ENCODE measurements at regions not wholly inside any gene's neighbourhood (a gene's known extent, or its start where the extent isn't known, plus 50 kb on each side); places are given as distances from the start of the nearest gene placed in this dataset.

- POLR2A ChIA-PET, result no interaction called here
- CTCF ChIA-PET, result no interaction called here
- no peak for TF ChIP-seq CTCF (IDR thresholded peaks at IDR 0.05; ENCODE audit: insufficient read depth, low read length, missing control alignments)
- H3K4me3 ChIP-seq (ENCODE audit: low read depth, low read length), result no peak overlapping the region
- no peak for DNase-seq (ENCODE audit: low read depth, low spot score)
Observed at GRCh38 chr6:126631363-126631762, 291.4 kb downstream of the CENPW start.

GRCh38 chr6:126632271-126632670, 292.4 kb downstream of the CENPW start:
- DNase-seq (ENCODE audit: low read depth, low spot score), result no peak
- CTCF ChIA-PET, result no interaction called here
- no peak overlapping the region for H3K4me3 ChIP-seq (ENCODE audit: low read depth, low read length)
- POLR2A ChIA-PET, result no interaction called here
- no peak for TF ChIP-seq CTCF (IDR thresholded peaks at IDR 0.05; ENCODE audit: insufficient read depth, low read length, missing control alignments)

- ChIA-PET POLR2A (no interaction called here), CTCF (no interaction called here)
- no peak for DNase-seq (ENCODE audit: low read depth, low spot score)
- no peak overlapping the region for H3K4me3 ChIP-seq (ENCODE audit: low read depth, low read length)
- no peak for TF ChIP-seq CTCF (IDR thresholded peaks at IDR 0.05; ENCODE audit: insufficient read depth, low read length, missing control alignments)
Observed at GRCh38 chr6:126633373-126633772, 293.5 kb downstream of the CENPW start.

GRCh38 chr6:126640356-126640755, 300.4 kb downstream of the CENPW start:
- DNase-seq (ENCODE audit: low read depth, low spot score), result no peak
- ChIA-PET POLR2A (no interaction called here), CTCF (no interaction called here)
- no peak for TF ChIP-seq CTCF (IDR thresholded peaks at IDR 0.05; ENCODE audit: insufficient read depth, low read length, missing control alignments)
- H3K4me3 ChIP-seq (ENCODE audit: low read depth, low read length), result no peak overlapping the region

GRCh38 chr6:126640921-126641320, 301.0 kb downstream of the CENPW start:
- no peak for TF ChIP-seq CTCF (IDR thresholded peaks at IDR 0.05; ENCODE audit: insufficient read depth, low read length, missing control alignments)
- POLR2A ChIA-PET, result no interaction called here
- no peak for DNase-seq (ENCODE audit: low read depth, low spot score)
- CTCF ChIA-PET, result interaction anchor here (1.4 kb wide), 1 partner anchor 10 kb away, joined by 3 read pairs; no protein-coding TSS in a partner anchor
- H3K4me3 ChIP-seq (ENCODE audit: low read depth, low read length), result no peak overlapping the region

GRCh38 chr6:126641641-126642040, 301.7 kb downstream of the CENPW start:
- no peak for DNase-seq (ENCODE audit: low read depth, low spot score)
- H3K4me3 ChIP-seq (ENCODE audit: low read depth, low read length), result no peak overlapping the region
- no peak for TF ChIP-seq CTCF (IDR thresholded peaks at IDR 0.05; ENCODE audit: insufficient read depth, low read length, missing control alignments)
- POLR2A ChIA-PET, result no interaction called here
- CTCF ChIA-PET, result interaction anchor here (1.4 kb wide), 1 partner anchor 9 kb away, joined by 3 read pairs; no protein-coding TSS in a partner anchor
